A673 (cell line): ENCODE measurements at regions not wholly inside any gene's neighbourhood (a gene's known extent, or its start where the extent isn't known, plus 50 kb on each side); places are given as distances from the start of the nearest gene placed in this dataset.

ENCODE experiments used
- BruUV-seq: library from RNA; stranded (reverse); fragments of 400-500 nt; replicated peaks from 2 replicates; lab custom pipeline; 2021; lab: Mats Ljungman, UMichigan
- CTCF ChIA-PET: fragments of 300-600 bp; sonication (Branson Sonifier 250); formaldehyde crosslinking; loops from one replicate; lab custom pipeline; 2022; ENCODE audit warnings: antibody characterized with exemption; lab: Charles Lee
- POLR2A ChIA-PET: fragments of 300-600 bp; sonication (Branson Sonifier 250); formaldehyde crosslinking; loops from one replicate; lab custom pipeline; 2022; ENCODE audit warnings: antibody characterized with exemption; ENCODE audit not compliant: low non-redundant PET; lab: Charles Lee
- DNase-seq: peaks from one replicate; pipeline ENCODE4 v3.0.0-alpha.2; 2015; ENCODE audit warnings: low spot score
- H3K27ac ChIP-seq: fragments of 200-600 bp; sonication (generic); 2 replicates; pipeline ENCODE4 v1.5.1; 2016; ENCODE audit warnings: mixed run types, low read depth, mild to moderate bottlenecking, mixed read lengths, antibody characterized with exemption, low read length; ENCODE audit not compliant: poor library complexity, severe bottlenecking
- H3K27me3 ChIP-seq: fragments of 200-600 bp; sonication (generic); replicated peaks from 2 replicates; pipeline ENCODE4 v1.6.1; 2017; ENCODE audit warnings: mixed run types, low read depth, mild to moderate bottlenecking, mixed read lengths, antibody characterized with exemption, low read length; ENCODE audit not compliant: insufficient read depth, poor library complexity
- H3K36me3 ChIP-seq: fragments of 200-600 bp; sonication (generic); 2 replicates; pipeline ENCODE4 v1.6.1; 2016; ENCODE audit warnings: mixed run types, mild to moderate bottlenecking, mixed read lengths, antibody characterized with exemption, low read length; ENCODE audit not compliant: insufficient read depth, poor library complexity, severe bottlenecking
- H3K4me1 ChIP-seq: fragments of 200-600 bp; sonication (generic); 2 replicates; pipeline ENCODE4 v1.6.1; 2017; ENCODE audit warnings: mixed run types, mild to moderate bottlenecking, mixed read lengths, antibody characterized with exemption, low read length; ENCODE audit not compliant: insufficient read depth, poor library complexity, severe bottlenecking
- H3K4me3 ChIP-seq: fragments of 200-600 bp; sonication (generic); 2 replicates; pipeline ENCODE4 v1.5.1; 2016; ENCODE audit warnings: low read depth, mixed run types, mild to moderate bottlenecking, mixed read lengths, low read length; ENCODE audit not compliant: poor library complexity, severe bottlenecking
- H3K9me3 ChIP-seq: fragments of 200-600 bp; sonication (generic); 2 replicates; pipeline ENCODE4 v1.6.1; 2016; ENCODE audit warnings: mixed run types, low read depth, mild to moderate bottlenecking, mixed read lengths, antibody characterized with exemption, low read length; ENCODE audit not compliant: poor library complexity, severe bottlenecking
- EZH2 ChIP-seq: fragments of 200-600 bp; sonication (generic); IDR thresholded peaks from 2 replicates; pipeline ENCODE4 v1.6.1; 2017; ENCODE audit warnings: borderline replicate concordance, low read depth, mild to moderate bottlenecking, mixed read lengths, antibody characterized with exemption, low read length; ENCODE audit not compliant: poor library complexity, severe bottlenecking
- intact Hi-C: fragments of 100-400 bp; cut with micrococcal nuclease; formaldehyde crosslinking; loops from one replicate; pipeline ENCODE4 v1.10.0; 2022; ENCODE audit not compliant: unreplicated experiment
- TF ChIP-seq, protein P1 (sequence below): fragments of 300-800, 200-600 bp; sonication (generic); conservative IDR thresholded peaks from 2 replicates; pipeline ENCODE4 v1.5.1; 2017; ENCODE audit warnings: low read depth, mild to moderate bottlenecking, antibody characterized with exemption, low read length, moderate library complexity, mixed read lengths

DNA sequence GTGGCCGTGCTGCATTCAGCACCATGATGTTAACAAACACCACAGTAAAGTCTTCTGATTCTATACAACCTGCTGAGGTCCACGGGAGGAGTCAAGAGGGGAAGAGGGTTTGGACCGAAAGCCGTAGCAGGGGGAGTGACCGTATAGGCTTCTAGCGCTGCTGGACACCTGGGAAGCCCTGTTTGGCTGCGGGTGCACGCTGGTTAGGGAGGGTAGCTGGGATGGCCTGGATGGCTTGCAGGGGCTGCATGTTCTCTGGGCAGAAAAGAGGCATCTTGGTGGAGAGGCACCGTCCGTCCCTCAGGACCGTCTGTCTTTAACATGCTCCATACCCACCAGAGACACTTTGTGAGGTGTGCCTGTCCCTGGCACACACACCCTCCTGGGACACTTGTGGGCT lies 251.0 kb upstream of the IRX1 start:
- intact Hi-C loops, result no loop called here
- H3K4me1 ChIP-seq, result no peaks in the 10 kb centered on the region
- no peak for TF ChIP-seq EZH2
- TF ChIP-seq, protein P1, sequence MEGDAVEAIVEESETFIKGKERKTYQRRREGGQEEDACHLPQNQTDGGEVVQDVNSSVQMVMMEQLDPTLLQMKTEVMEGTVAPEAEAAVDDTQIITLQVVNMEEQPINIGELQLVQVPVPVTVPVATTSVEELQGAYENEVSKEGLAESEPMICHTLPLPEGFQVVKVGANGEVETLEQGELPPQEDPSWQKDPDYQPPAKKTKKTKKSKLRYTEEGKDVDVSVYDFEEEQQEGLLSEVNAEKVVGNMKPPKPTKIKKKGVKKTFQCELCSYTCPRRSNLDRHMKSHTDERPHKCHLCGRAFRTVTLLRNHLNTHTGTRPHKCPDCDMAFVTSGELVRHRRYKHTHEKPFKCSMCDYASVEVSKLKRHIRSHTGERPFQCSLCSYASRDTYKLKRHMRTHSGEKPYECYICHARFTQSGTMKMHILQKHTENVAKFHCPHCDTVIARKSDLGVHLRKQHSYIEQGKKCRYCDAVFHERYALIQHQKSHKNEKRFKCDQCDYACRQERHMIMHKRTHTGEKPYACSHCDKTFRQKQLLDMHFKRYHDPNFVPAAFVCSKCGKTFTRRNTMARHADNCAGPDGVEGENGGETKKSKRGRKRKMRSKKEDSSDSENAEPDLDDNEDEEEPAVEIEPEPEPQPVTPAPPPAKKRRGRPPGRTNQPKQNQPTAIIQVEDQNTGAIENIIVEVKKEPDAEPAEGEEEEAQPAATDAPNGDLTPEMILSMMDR, result no peak
- no peaks in the 10 kb centered on the region for H3K36me3 ChIP-seq
- peaks cover 34% of the 10 kb centered on the region for H3K9me3 ChIP-seq
- ChIA-PET CTCF (no interaction called here), POLR2A (no interaction called here)
- H3K27me3 ChIP-seq, result no peaks in the 10 kb centered on the region
- no TSS peak for BruUV-seq
- no peak for DNase-seq
- H3K4me3 ChIP-seq, result no peak overlapping the region
- no peak overlapping the region for H3K27ac ChIP-seq

DNA sequence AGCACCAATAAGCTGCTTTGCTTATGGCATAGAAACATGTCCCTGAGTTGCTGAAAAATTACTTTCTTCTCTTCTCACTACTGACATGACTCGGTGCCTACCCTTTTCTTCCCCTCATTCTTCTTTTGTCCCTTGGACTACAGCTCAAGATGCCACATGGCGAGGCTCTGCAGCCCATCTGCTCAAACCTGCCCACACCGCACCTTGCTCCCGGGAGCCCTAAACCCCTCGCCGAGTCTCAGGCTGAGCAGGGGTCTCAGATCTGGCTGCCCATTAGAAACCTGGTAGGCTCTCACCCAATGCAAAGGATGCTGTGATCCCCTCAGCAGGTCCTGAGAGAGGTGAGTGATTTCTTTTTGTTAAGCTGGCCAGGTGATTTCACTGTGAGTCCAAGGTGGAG lies 251.7 kb upstream of the IRX1 start:
- CTCF ChIA-PET, result no interaction called here
- DNase-seq, result no peak
- TF ChIP-seq, protein P1, result no peak
- no peak for TF ChIP-seq EZH2
- POLR2A ChIA-PET, result no interaction called here
- Histone ChIP-seq H3K4me1 (no peaks in the 10 kb centered on the region), H3K4me3 (no peak overlapping the region), H3K27ac (no peak overlapping the region), H3K36me3 (no peaks in the 10 kb centered on the region), H3K9me3 (peaks cover 36% of the 10 kb centered on the region), H3K27me3 (no peaks in the 10 kb centered on the region)
- no TSS peak for BruUV-seq
- intact Hi-C loops, result no loop called here

DNA sequence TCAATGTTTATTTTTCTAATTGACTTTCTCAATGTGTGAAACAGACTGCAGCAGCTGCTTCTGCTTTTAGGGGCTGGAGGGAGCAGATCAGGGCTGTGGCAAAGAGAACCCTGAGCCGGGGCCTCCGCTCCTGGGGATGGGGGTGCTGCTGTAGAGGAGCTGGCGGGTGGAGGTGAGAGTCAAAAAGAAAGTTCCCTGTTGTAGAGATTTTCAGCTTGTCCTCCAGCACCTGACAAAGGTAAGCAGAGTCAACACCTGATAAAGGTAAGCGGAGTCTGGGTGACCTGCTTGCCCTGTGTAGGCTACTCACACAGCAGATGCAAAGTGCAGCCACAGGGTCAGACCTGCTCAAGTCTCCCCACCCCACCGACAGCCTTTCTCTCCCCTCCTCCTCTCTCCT lies 252.4 kb upstream of the IRX1 start:
- Histone ChIP-seq H3K27ac (no peak overlapping the region), H3K27me3 (no peaks in the 10 kb centered on the region), H3K36me3 (no peaks in the 10 kb centered on the region), H3K4me1 (no peaks in the 10 kb centered on the region), H3K4me3 (no peak overlapping the region), H3K9me3 (peaks cover 32% of the 10 kb centered on the region)
- TF ChIP-seq, protein P1, result no peak
- TF ChIP-seq EZH2, result no peak
- BruUV-seq, result no TSS peak
- CTCF ChIA-PET, result no interaction called here
- DNase-seq, result no peak
- POLR2A ChIA-PET, result no interaction called here
- intact Hi-C loops, result no loop called here
